ENCODE measurements at regions not wholly inside any gene's neighbourhood (a gene's known extent, or its start where the extent isn't known, plus 50 kb on each side); places are given as distances from the start of the nearest gene placed in this dataset.
"Not testable (repeated sequence)": the region's sequence is repeated elsewhere in the genome, so short reads cannot be mapped to it uniquely, and the experiment has no call there.

DNA sequence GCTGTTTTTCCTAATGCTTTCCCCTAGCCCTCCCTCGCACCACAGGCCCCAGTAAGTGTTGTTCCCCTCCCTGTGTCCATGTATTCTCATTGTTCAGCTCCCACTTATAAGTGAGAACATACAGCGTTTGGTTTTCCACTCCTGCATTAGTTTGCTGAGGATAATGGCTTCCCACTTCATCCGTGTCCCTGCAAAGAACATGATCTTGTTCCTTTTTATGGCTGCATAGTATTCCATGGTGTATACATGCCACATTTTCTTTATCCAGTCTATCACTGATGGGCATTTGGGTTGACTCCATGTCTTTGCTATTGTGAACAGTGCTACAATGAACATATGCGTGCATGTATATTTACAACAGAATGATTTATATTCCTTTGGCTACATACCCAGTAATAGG is 99.1 kb upstream of the CCDC28A start:
- CTCF ChIA-PET = interaction anchor here (0.9 kb wide), 1 partner anchor 13 kb away, joined by 3 read pairs; no protein-coding TSS in a partner anchor
- not testable (repeated sequence) for DNase-seq (ENCODE audit: low read depth, low spot score)

DNA sequence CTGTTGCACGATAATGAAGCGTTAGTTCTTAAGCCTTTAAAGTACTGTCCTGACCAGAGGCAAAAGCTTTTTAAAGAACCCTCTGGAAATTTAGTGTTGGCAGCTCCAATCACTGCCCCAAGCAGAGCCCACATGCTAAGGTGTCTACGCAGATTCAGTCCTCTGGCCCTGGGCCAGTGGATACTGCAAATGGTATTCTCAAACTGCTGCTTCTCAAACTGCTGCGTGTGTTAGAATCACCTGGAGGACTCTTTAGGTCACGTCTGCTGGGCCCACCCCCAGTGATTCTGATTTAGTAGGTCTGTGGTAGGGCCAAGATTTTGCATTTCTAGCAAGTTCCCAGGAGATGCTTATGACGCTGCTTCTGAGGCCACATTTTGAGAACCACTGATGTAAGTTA is 96.0 kb upstream of the CCDC28A start:
- H3K27ac ChIP-seq (ENCODE audit: low read depth, low read length) = no peak overlapping the region
- BruUV-seq (replicated peaks) = no TSS peak
- no peaks in the 10 kb centered on the region for H3K9me3 ChIP-seq (ENCODE audit: control insufficient read depth in 1 of 2, insufficient read depth in 1 of 2, low read depth in 1 of 2, low read length in 2 of 2)
- DNase-seq (ENCODE audit: low read depth, low spot score) = no peak
- H3K4me2 ChIP-seq (ENCODE audit: low read length) = no peak overlapping the region
- H3K36me3 ChIP-seq (ENCODE audit: control insufficient read depth in 1 of 2, insufficient read depth in 2 of 2, low read length in 2 of 2) = no peaks in the 10 kb centered on the region
- intact Hi-C loops (cut with micrococcal nuclease) = no loop called here
- ChIA-PET CTCF (no interaction called here), POLR2A (no interaction called here), RAD21 (ENCODE audit: low non-redundant PET in 1 of 2, low total read pairs in 2 of 2, uncharacterized antibody in 2 of 2, unreplicated experiment in 2 of 2) (no interaction called here)
- no peak for ATAC-seq
- no peak overlapping the region for H3K4me3 ChIP-seq (replicated peaks in 1 of 2; ENCODE audit: low read depth in 1 of 2, low read length in 2 of 2)
- H3K79me2 ChIP-seq (ENCODE audit: insufficient read depth, low read length) = peaks cover 25% of the 10 kb centered on the region
- TF ChIP-seq CTCF (IDR thresholded peaks at IDR 0.05 in 2 of 3, conservative IDR thresholded peaks at IDR 0.05 in 1 of 3; ENCODE audit: borderline replicate concordance in 1 of 3, insufficient read depth in 1 of 3, low read depth in 2 of 3, low read length in 2 of 3) = no peak
- no peak for TF ChIP-seq TCF7L2 (IDR thresholded peaks at IDR 0.05; ENCODE audit: borderline replicate concordance, extremely low read depth, insufficient read depth, insufficient read length)
- TF ChIP-seq RAD21 (IDR thresholded peaks at IDR 0.05; ENCODE audit: low read depth) = no peak
- no peak for TF ChIP-seq ELF1 (IDR thresholded peaks at IDR 0.05; ENCODE audit: borderline replicate concordance, low read depth)
- TF ChIP-seq, protein P1, sequence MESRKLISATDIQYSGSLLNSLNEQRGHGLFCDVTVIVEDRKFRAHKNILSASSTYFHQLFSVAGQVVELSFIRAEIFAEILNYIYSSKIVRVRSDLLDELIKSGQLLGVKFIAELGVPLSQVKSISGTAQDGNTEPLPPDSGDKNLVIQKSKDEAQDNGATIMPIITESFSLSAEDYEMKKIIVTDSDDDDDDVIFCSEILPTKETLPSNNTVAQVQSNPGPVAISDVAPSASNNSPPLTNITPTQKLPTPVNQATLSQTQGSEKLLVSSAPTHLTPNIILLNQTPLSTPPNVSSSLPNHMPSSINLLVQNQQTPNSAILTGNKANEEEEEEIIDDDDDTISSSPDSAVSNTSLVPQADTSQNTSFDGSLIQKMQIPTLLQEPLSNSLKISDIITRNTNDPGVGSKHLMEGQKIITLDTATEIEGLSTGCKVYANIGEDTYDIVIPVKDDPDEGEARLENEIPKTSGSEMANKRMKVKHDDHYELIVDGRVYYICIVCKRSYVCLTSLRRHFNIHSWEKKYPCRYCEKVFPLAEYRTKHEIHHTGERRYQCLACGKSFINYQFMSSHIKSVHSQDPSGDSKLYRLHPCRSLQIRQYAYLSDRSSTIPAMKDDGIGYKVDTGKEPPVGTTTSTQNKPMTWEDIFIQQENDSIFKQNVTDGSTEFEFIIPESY (IDR thresholded peaks at IDR 0.05; ENCODE audit: extremely low read depth, insufficient replicate concordance, low read length) = no peak
- no peak for TF ChIP-seq SRF (IDR thresholded peaks at IDR 0.05; ENCODE audit: low read depth)
- TF ChIP-seq EGR1 (IDR thresholded peaks at IDR 0.05; ENCODE audit: low read depth) = no peak
- no peak for TF ChIP-seq ZFX (IDR thresholded peaks at IDR 0.05)
- TF ChIP-seq JUND (IDR thresholded peaks at IDR 0.05) = no peak
- TF ChIP-seq POLR2AphosphoS5 (IDR thresholded peaks at IDR 0.05; ENCODE audit: low read depth, low read length) = no peak
- no peak for TF ChIP-seq SP1 (IDR thresholded peaks at IDR 0.05; ENCODE audit: low read depth)
- no peak for TF ChIP-seq EZH2phosphoT487 (IDR thresholded peaks at IDR 0.05; ENCODE audit: borderline replicate concordance)
- TF ChIP-seq SIN3A (IDR thresholded peaks at IDR 0.05; ENCODE audit: low read depth) = no peak
- TF ChIP-seq CBX3 (IDR thresholded peaks at IDR 0.05; ENCODE audit: low read depth) = no peak
- no peaks in the 10 kb centered on the region for H3K27me3 ChIP-seq (ENCODE audit: insufficient read depth, low read length)
- no peaks in the 10 kb centered on the region for H3K9me2 ChIP-seq (ENCODE audit: insufficient read depth)
- peaks cover 1 to 3% of the 10 kb centered on the region in 2 experiments; a peak in 3 of 4 replicates for H3K4me1 ChIP-seq (ENCODE audit: control insufficient read depth in 1 of 2, insufficient read depth in 2 of 2, low read length in 2 of 2)
- no peak overlapping the region for H2AFZ ChIP-seq (ENCODE audit: low read depth, low read length, poor library complexity, severe bottlenecking)
- no peaks in the 10 kb centered on the region for H4K20me1 ChIP-seq (ENCODE audit: insufficient read depth)
- H3K9ac ChIP-seq (ENCODE audit: low read length) = no peak overlapping the region

More for the DNA sequence above, 99.1 kb upstream of the CCDC28A start:
- H3K27ac ChIP-seq (ENCODE audit: low read depth, low read length); H3K4me1 ChIP-seq (ENCODE audit: control insufficient read depth in 1 of 2, insufficient read depth in 2 of 2, low read length in 2 of 2); BruUV-seq (replicated peaks); H3K4me3 ChIP-seq (replicated peaks in 1 of 2; ENCODE audit: low read depth in 1 of 2, low read length in 2 of 2); H3K9ac ChIP-seq (ENCODE audit: low read length); H3K9me2 ChIP-seq (ENCODE audit: insufficient read depth); RAD21 ChIA-PET (ENCODE audit: low non-redundant PET in 1 of 2, low total read pairs in 2 of 2, uncharacterized antibody in 2 of 2, unreplicated experiment in 2 of 2); H3K27me3 ChIP-seq (ENCODE audit: insufficient read depth, low read length); intact Hi-C loops (cut with micrococcal nuclease); POLR2A ChIA-PET; ATAC-seq; H2AFZ ChIP-seq (ENCODE audit: low read depth, low read length, poor library complexity, severe bottlenecking); H3K4me2 ChIP-seq (ENCODE audit: low read length); H3K36me3 ChIP-seq (ENCODE audit: control insufficient read depth in 1 of 2, insufficient read depth in 2 of 2, low read length in 2 of 2); H3K9me3 ChIP-seq (ENCODE audit: control insufficient read depth in 1 of 2, insufficient read depth in 1 of 2, low read depth in 1 of 2, low read length in 2 of 2); H4K20me1 ChIP-seq (ENCODE audit: insufficient read depth): not testable (repeated sequence)
- H3K79me2 ChIP-seq (ENCODE audit: insufficient read depth, low read length) = peaks cover 16% of the 10 kb centered on the region
